Transverse colon (tissue), 4 donors: ENCODE measurements at regions not wholly inside any gene's neighbourhood (a gene's known extent, or its start where the extent isn't known, plus 50 kb on each side); places are given as distances from the start of the nearest gene placed in this dataset.

Source experiments
- CTCF ChIP-seq, 5 experiments: fragments of 200-600 bp in 3 of 5; fragments of 450-650 bp in 2 of 5; sonication (generic) in 3 of 5; IDR thresholded peaks; 1 replicate in 2 of 5; 2 replicates in 3 of 5; pipeline ENCODE4 v1.5.1; 2016 to 2017; ENCODE audit warnings: antibody characterized with exemption in 5 of 5, inconsistent platforms in 3 of 5, mild to moderate bottlenecking in 2 of 5, moderate library complexity in 1 of 5
- EP300 ChIP-seq: sonication (generic); formaldehyde crosslinking; IDR thresholded peaks from one replicate; pipeline ENCODE4 v1.6.1; 2017; ENCODE audit warnings: antibody characterized with exemption, low read depth
- POLR2A ChIP-seq: fragments of 450-650 bp; IDR thresholded peaks from one replicate; pipeline ENCODE4 v1.6.1; 2016; ENCODE audit warnings: antibody characterized with exemption, mild to moderate bottlenecking, moderate library complexity
- POLR2AphosphoS5 ChIP-seq, 3 donors: sonication (generic); formaldehyde crosslinking; IDR thresholded peaks; one replicate each; pipeline ENCODE4 v1.6.1; 2016; ENCODE audit warnings: antibody characterized with exemption in 3 of 3

- TF ChIP-seq CTCF (IDR thresholded peaks at IDR 0.05), result no peak
- TF ChIP-seq POLR2A, result no peak
- TF ChIP-seq EP300, result no peak
- TF ChIP-seq POLR2AphosphoS5 (IDR thresholded peaks at IDR 0.05), result no peak
Measured at GRCh38 chr13:59534806-59535205, 628.9 kb downstream of the DIAPH3 start.
